ENCODE measurements at regions not wholly inside any gene's neighbourhood (a gene's known extent, or its start where the extent isn't known, plus 50 kb on each side); places are given as distances from the start of the nearest gene placed in this dataset.

GRCh38 chr6:164252291-164252690 lies 837.8 kb downstream of the QKI start:
- TF ChIP-seq TCF12 (IDR thresholded peaks at IDR 0.05; ENCODE audit: low read depth), result no peak
- no peak for TF ChIP-seq RAD21 (IDR thresholded peaks at IDR 0.05; ENCODE audit: low read depth)
- TF ChIP-seq NFIC (IDR thresholded peaks at IDR 0.05), result no peak
- TF ChIP-seq MAX (IDR thresholded peaks at IDR 0.05), result no peak
- TF ChIP-seq FOXM1 (IDR thresholded peaks at IDR 0.05; ENCODE audit: borderline replicate concordance, low read depth), result no peak
- TF ChIP-seq EP300 (IDR thresholded peaks at IDR 0.05; ENCODE audit: borderline replicate concordance), result no peak
